ENCODE measurements at regions not wholly inside any gene's neighbourhood (a gene's known extent, or its start where the extent isn't known, plus 50 kb on each side); places are given as distances from the start of the nearest gene placed in this dataset.

GRCh38 chr5:15286650-15287049 is 213.3 kb upstream of the FBXL7 start:
- H3K4me1 Mint-ChIP-seq (ENCODE audit: low read depth, unreplicated experiment) = no peaks in the 10 kb centered on the region
- intact Hi-C loops (cut with micrococcal nuclease; ENCODE audit: unreplicated experiment) = no loop called here

DNA sequence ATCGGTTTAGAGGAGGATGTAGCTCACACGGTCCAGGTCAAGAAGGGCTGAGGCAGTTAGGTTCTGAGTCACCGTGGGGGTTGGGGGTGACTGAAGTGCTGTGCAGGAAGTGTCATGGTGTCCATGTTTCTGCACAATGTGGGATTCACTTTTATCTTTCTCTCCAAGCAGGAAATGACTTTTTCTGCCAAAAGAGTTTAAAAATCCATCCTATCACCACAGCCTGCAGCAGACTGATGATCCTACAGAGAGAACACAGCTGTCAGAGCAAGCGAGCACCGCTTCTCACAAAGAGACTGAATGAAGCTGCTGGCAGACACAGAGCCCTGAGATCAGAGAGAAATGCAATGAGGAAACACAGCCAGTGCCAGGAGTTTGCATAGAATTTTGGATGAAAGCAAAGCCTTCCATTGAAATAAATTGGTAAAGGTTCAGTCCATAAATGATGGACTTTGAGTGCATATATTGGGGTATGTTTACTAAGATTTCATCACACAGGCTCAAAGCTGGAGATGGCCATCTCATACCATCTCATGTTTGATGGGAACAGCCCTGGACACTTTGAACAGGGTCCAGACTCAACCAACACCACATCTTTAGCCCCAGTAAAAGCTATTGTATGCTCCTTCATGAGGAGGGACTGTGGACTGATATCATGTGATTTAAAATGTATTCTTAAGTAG is 213.9 kb upstream of the FBXL7 start:
- no peak for DNase-seq
- TF ChIP-seq CTCF (IDR thresholded peaks at IDR 0.05; ENCODE audit: unreplicated experiment) = no peak
- H3K27ac Mint-ChIP-seq (ENCODE audit: unreplicated experiment) = no peak overlapping the region
- H3K27me3 Mint-ChIP-seq (ENCODE audit: unreplicated experiment) = no peaks in the 10 kb centered on the region
- no peak overlapping the region for H3K4me3 Mint-ChIP-seq (ENCODE audit: low read depth, unreplicated experiment)
- no peaks in the 10 kb centered on the region for H3K4me1 Mint-ChIP-seq (ENCODE audit: low read depth, unreplicated experiment)
- H3K9me3 Mint-ChIP-seq (ENCODE audit: low read depth, unreplicated experiment) = peaks cover 9% of the 10 kb centered on the region
- no peaks in the 10 kb centered on the region for H3K36me3 Mint-ChIP-seq (ENCODE audit: insufficient read depth, unreplicated experiment)
- no TSS peak for BruUV-seq (replicated peaks)
- CTCF ChIA-PET = no interaction called here
- intact Hi-C loops (cut with micrococcal nuclease; ENCODE audit: unreplicated experiment) = no loop called here

More at GRCh38 chr5:15286650-15287049, 213.3 kb upstream of the FBXL7 start:
- Mint-ChIP-seq H3K4me3 (ENCODE audit: low read depth, unreplicated experiment) (no peak overlapping the region), H3K27me3 (ENCODE audit: unreplicated experiment) (no peaks in the 10 kb centered on the region), H3K36me3 (ENCODE audit: insufficient read depth, unreplicated experiment) (no peaks in the 10 kb centered on the region), H3K27ac (ENCODE audit: unreplicated experiment) (no peak overlapping the region), H3K9me3 (ENCODE audit: low read depth, unreplicated experiment) (peaks cover 9% of the 10 kb centered on the region)
- no peak for TF ChIP-seq CTCF (IDR thresholded peaks at IDR 0.05; ENCODE audit: unreplicated experiment)
- DNase-seq = no peak
- CTCF ChIA-PET = no interaction called here
- no TSS peak for BruUV-seq (replicated peaks)

DNA sequence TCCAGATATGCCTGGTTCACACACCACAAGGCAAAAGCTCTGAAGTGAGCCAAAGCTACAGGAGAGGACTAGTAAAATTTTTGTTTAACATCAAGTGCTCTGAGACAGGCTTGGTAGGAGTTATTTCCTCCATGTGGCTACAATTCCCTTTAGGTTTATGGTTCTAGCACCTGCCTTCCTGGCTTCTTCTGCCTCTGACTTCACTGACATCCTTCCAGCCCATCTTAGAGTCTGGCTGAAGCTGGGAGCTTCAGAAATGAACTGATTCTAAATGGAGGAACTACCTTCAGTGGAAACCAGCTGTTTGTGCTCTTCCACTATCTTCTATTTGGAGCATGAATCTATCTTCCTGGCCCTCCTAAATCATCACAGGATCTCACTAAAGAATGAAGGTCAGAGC is 215.3 kb upstream of the FBXL7 start:
- no peak for TF ChIP-seq CTCF (IDR thresholded peaks at IDR 0.05; ENCODE audit: unreplicated experiment)
- H3K4me1 Mint-ChIP-seq (ENCODE audit: low read depth, unreplicated experiment) = no peaks in the 10 kb centered on the region
- no peaks in the 10 kb centered on the region for H3K27me3 Mint-ChIP-seq (ENCODE audit: unreplicated experiment)
- no peaks in the 10 kb centered on the region for H3K36me3 Mint-ChIP-seq (ENCODE audit: insufficient read depth, unreplicated experiment)
- H3K4me3 Mint-ChIP-seq (ENCODE audit: low read depth, unreplicated experiment) = no peak overlapping the region
- intact Hi-C loops (cut with micrococcal nuclease; ENCODE audit: unreplicated experiment) = no loop called here
- DNase-seq = no peak
- CTCF ChIA-PET = interaction anchor here (0.6 kb wide), 1 partner anchor 725 kb away, joined by 5 read pairs; no protein-coding TSS in a partner anchor
- BruUV-seq (replicated peaks) = no TSS peak
- H3K9me3 Mint-ChIP-seq (ENCODE audit: low read depth, unreplicated experiment) = peaks cover 7% of the 10 kb centered on the region
- H3K27ac Mint-ChIP-seq (ENCODE audit: unreplicated experiment) = no peak overlapping the region

- intact Hi-C loops (cut with micrococcal nuclease; ENCODE audit: unreplicated experiment) = no loop called here
- Mint-ChIP-seq H3K9me3 (ENCODE audit: low read depth, unreplicated experiment) (peaks cover 7% of the 10 kb centered on the region), H3K4me1 (ENCODE audit: low read depth, unreplicated experiment) (no peaks in the 10 kb centered on the region), H3K27ac (ENCODE audit: unreplicated experiment) (no peak overlapping the region), H3K27me3 (ENCODE audit: unreplicated experiment) (no peaks in the 10 kb centered on the region), H3K36me3 (ENCODE audit: insufficient read depth, unreplicated experiment) (no peaks in the 10 kb centered on the region), H3K4me3 (ENCODE audit: low read depth, unreplicated experiment) (no peak overlapping the region)
- BruUV-seq (replicated peaks) = no TSS peak
- CTCF ChIA-PET = no interaction called here
- no peak for TF ChIP-seq CTCF (IDR thresholded peaks at IDR 0.05; ENCODE audit: unreplicated experiment)
- DNase-seq = no peak
Observed at GRCh38 chr5:15283076-15283475, 216.9 kb upstream of the FBXL7 start.

All from Calu3 (cell line).